Endodermal cell (in vitro differentiated cells): ENCODE measurements at regions not wholly inside any gene's neighbourhood (a gene's known extent, or its start where the extent isn't known, plus 50 kb on each side); places are given as distances from the start of the nearest gene placed in this dataset.

Experiments used
- DNase-seq: peaks from one replicate; pipeline ENCODE4 v3.0.0-alpha.2; 2017
- H3K27ac ChIP-seq: 2 replicates; pipeline ENCODE4 v1.5.1; 2013; ENCODE audit warnings: mild to moderate bottlenecking, low read depth, low read length, moderate library complexity
- H3K27me3 ChIP-seq: 2 replicates; pipeline ENCODE4 v1.6.1; 2013; ENCODE audit warnings: mild to moderate bottlenecking, low read length, moderate library complexity; ENCODE audit not compliant: insufficient read depth, control insufficient read depth, poor library complexity, severe bottlenecking
- H3K36me3 ChIP-seq: 2 replicates; pipeline ENCODE4 v1.7.0; 2013; ENCODE audit warnings: mild to moderate bottlenecking, low read length, moderate library complexity; ENCODE audit not compliant: control insufficient read depth, insufficient read depth
- H3K4me1 ChIP-seq: one replicate; pipeline ENCODE4 v1.7.0; 2013; ENCODE audit warnings: low read length; ENCODE audit not compliant: control insufficient read depth, insufficient read depth
- H3K4me3 ChIP-seq: 2 replicates; pipeline ENCODE4 v1.5.1; 2013; ENCODE audit warnings: mild to moderate bottlenecking, low read length, moderate library complexity
- H3K9ac ChIP-seq: 2 replicates; pipeline ENCODE4 v1.6.1; 2013; ENCODE audit warnings: mild to moderate bottlenecking, low read length, moderate library complexity; ENCODE audit not compliant: poor library complexity, severe bottlenecking; ENCODE audit errors: extremely low read depth
- H3K9me3 ChIP-seq: 2 replicates; pipeline ENCODE4 v1.6.1; 2013; ENCODE audit warnings: mild to moderate bottlenecking, low read length, moderate library complexity; ENCODE audit not compliant: control insufficient read depth
- H3K27ac Mint-ChIP-seq: 2 replicates; pipeline ENCODE4 v1.8.0; 2020; ENCODE audit warnings: mixed read lengths
- H3K27me3 Mint-ChIP-seq: 2 replicates; pipeline ENCODE4 v1.8.0; 2021; ENCODE audit warnings: mild to moderate bottlenecking, mixed read lengths; ENCODE audit not compliant: insufficient read depth
- H3K36me3 Mint-ChIP-seq: 2 replicates; pipeline ENCODE4 v1.8.0; 2020; ENCODE audit warnings: low read depth, mixed read lengths
- H3K4me1 Mint-ChIP-seq: 2 replicates; pipeline ENCODE4 v1.8.0; 2020; ENCODE audit warnings: mixed read lengths
- H3K4me3 Mint-ChIP-seq: 2 replicates; pipeline ENCODE4 v1.8.0; 2020; ENCODE audit warnings: mild to moderate bottlenecking, moderate library complexity, mixed read lengths
- H3K9me3 Mint-ChIP-seq: 2 replicates; pipeline ENCODE4 v1.8.0; 2020; ENCODE audit warnings: mild to moderate bottlenecking, mixed read lengths
- CTCF ChIP-seq: fragments of 200-600 bp; sonication (generic); conservative IDR thresholded peaks from 2 replicates; pipeline ENCODE4 v1.5.0; 2021; ENCODE audit warnings: antibody characterized with exemption, mild to moderate bottlenecking
- WGBS, 2 experiments: methylation state at CpG; one replicate each; pipeline versions ENCODE4 v1.1.5 to v1.1.7; 2013; ENCODE audit warnings: missing lambda C conversion rate in 2 of 2, mixed read lengths in 1 of 2; ENCODE audit not compliant: insufficient coverage in 1 of 2, insufficient read length in 1 of 2; 5-methylcytosine and 5-hydroxymethylcytosine counted together

GRCh38 chr12:115308918-115309317 lies 624.9 kb upstream of the TBX3 start:
- 88% methylated on average over 1 of the region's 1 CpG; no CpG with 5 or more reads in 1 of the 2 experiments for WGBS, 2 experiments

GRCh38 chr12:115306380-115306779 lies 622.4 kb upstream of the TBX3 start:
- Mint-ChIP-seq H3K36me3 (no peaks in the 10 kb centered on the region), H3K27ac (no peak overlapping the region), H3K9me3 (no peaks in the 10 kb centered on the region), H3K4me3 (no peak overlapping the region), H3K27me3 (no peaks in the 10 kb centered on the region), H3K4me1 (no peaks in the 10 kb centered on the region)
- TF ChIP-seq CTCF: no peak
- 64 to 74% methylated on average over 3 to 4 of the region's 4 CpGs for WGBS, 2 experiments
- Histone ChIP-seq H3K4me1 (no peaks in the 10 kb centered on the region), H3K9me3 (no peaks in the 10 kb centered on the region), H3K27me3 (no peaks in the 10 kb centered on the region), H3K36me3 (no peaks in the 10 kb centered on the region), H3K4me3 (no peak overlapping the region), H3K9ac (no peak overlapping the region), H3K27ac (no peak overlapping the region)
- no peak for DNase-seq

More at GRCh38 chr12:115308918-115309317, 624.9 kb upstream of the TBX3 start:
- Mint-ChIP-seq H3K4me3 (no peak overlapping the region), H3K9me3 (no peaks in the 10 kb centered on the region), H3K36me3 (no peaks in the 10 kb centered on the region), H3K27me3 (no peaks in the 10 kb centered on the region), H3K4me1 (no peaks in the 10 kb centered on the region), H3K27ac (no peak overlapping the region)
- no peak overlapping the region for H3K9ac ChIP-seq
- H3K27ac ChIP-seq: no peak overlapping the region
- no peaks in the 10 kb centered on the region for H3K36me3 ChIP-seq
- H3K4me1 ChIP-seq: no peaks in the 10 kb centered on the region
- no peak for DNase-seq
- TF ChIP-seq CTCF: no peak
- no peaks in the 10 kb centered on the region for H3K9me3 ChIP-seq
- no peak overlapping the region for H3K4me3 ChIP-seq
- H3K27me3 ChIP-seq: peaks cover 3% of the 10 kb centered on the region

DNA sequence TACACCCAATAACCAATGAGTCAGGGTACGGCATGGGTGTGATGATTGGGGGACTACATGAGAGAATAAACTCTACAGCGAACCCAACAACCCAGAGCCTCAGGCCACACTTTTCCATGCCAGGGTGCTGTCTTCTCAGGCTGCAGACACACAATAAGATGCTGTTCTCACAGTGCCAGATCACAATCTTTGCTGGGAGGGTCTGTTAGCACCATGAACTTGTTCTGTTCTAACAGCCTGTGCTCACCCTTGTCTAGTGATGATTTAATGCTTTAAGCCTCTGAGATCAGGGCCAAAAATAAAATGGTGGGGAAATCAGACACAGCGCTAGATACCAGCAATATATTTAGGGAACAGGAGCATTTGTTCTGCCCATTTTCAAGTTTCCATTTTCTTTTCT lies 621.9 kb upstream of the TBX3 start:
- Mint-ChIP-seq H3K9me3 (no peaks in the 10 kb centered on the region), H3K4me3 (no peak overlapping the region), H3K4me1 (no peaks in the 10 kb centered on the region), H3K36me3 (no peaks in the 10 kb centered on the region), H3K27ac (no peak overlapping the region), H3K27me3 (peaks cover 2% of the 10 kb centered on the region)
- Histone ChIP-seq H3K27ac (no peak overlapping the region), H3K9me3 (no peaks in the 10 kb centered on the region), H3K4me3 (no peak overlapping the region), H3K4me1 (no peaks in the 10 kb centered on the region), H3K9ac (no peak overlapping the region), H3K36me3 (no peaks in the 10 kb centered on the region), H3K27me3 (no peaks in the 10 kb centered on the region)
- no peak for TF ChIP-seq CTCF
- no peak for DNase-seq
- 96 to 100% methylated on average over 2 to 3 of the region's 3 CpGs for WGBS, 2 experiments
